GM12878 (cell line): ENCODE measurements at regions not wholly inside any gene's neighbourhood (a gene's known extent, or its start where the extent isn't known, plus 50 kb on each side); places are given as distances from the start of the nearest gene placed in this dataset.

Source experiments
- ATAC-seq: fragments of 200-7000 bp; cut with Tn5 transposase; 3 replicates; pipeline ENCODE4 v1.9.1; 2020; ENCODE audit warnings: mild to moderate bottlenecking, moderate library complexity
- BruUV-seq: library from RNA; stranded (reverse); fragments of 400-500 nt; replicated peaks from 2 replicates; lab custom pipeline; 2021; lab: Mats Ljungman, UMichigan
- CTCF ChIA-PET: fragments of 300-600 bp; sonication (Branson Sonifier 250); formaldehyde crosslinking; extraction: SDS; loops from one replicate; lab custom pipeline; 2021; ENCODE audit warnings: inconsistent platforms; lab: Yijun Ruan, JAX
- POLR2A ChIA-PET: fragments of 350-600 bp; formaldehyde crosslinking; extraction: SDS; loops from one replicate; lab custom pipeline; 2021; ENCODE audit warnings: inconsistent platforms; lab: Charles Lee
- RAD21 ChIA-PET: fragments of 300-600 bp; sonication (Branson Sonifier 250); formaldehyde crosslinking; loops from one replicate; lab custom pipeline; 2023; ENCODE audit warnings: antibody characterized with exemption; ENCODE audit not compliant: unreplicated experiment; lab: Charles Lee
- SMC1A ChIA-PET: fragments of 300-600 bp; sonication (Branson Sonifier 250); formaldehyde crosslinking; loops from one replicate; lab custom pipeline; 2023; ENCODE audit not compliant: unreplicated experiment, uncharacterized antibody; lab: Charles Lee
- DNase-seq: peaks from one replicate; pipeline ENCODE4 v3.0.0-alpha.2; 2011; ENCODE audit warnings: low read depth, low spot score
- FAIRE-seq: peaks from 3 replicates; lab custom pipeline; 2011; peaks lifted over from hg19 to GRCh38; lab: Jason Lieb, UNC
- H2AFZ ChIP-seq: 2 replicates; pipeline ENCODE4 v1.6.0; 2011; ENCODE audit warnings: low read depth, low read length, control low read depth; ENCODE audit not compliant: control insufficient read depth
- H3K27ac ChIP-seq: 2 replicates; pipeline ENCODE4 v1.5.1; 2011; ENCODE audit warnings: control low read depth; ENCODE audit not compliant: control insufficient read depth, insufficient read depth
- H3K27me3 ChIP-seq, 2 experiments: replicated peaks in 1 of 2; 2 replicates each; pipeline versions ENCODE4 v1.6.0 to v1.6.1; 2011; ENCODE audit warnings: low read length in 1 of 2; ENCODE audit not compliant: control insufficient read depth in 2 of 2, insufficient read depth in 2 of 2
- H3K36me3 ChIP-seq, 2 experiments: 2 replicates each; pipeline ENCODE4 v1.5.1; 2011; ENCODE audit warnings: low read length in 1 of 2; ENCODE audit not compliant: control insufficient read depth in 2 of 2, insufficient read depth in 2 of 2
- H3K4me1 ChIP-seq: 2 replicates; pipeline ENCODE4 v1.6.1; 2011; ENCODE audit warnings: mild to moderate bottlenecking, low read length, moderate library complexity, mixed read lengths; ENCODE audit not compliant: control insufficient read depth, insufficient read depth
- H3K4me2 ChIP-seq: 2 replicates; pipeline ENCODE4 v1.6.0; 2011; ENCODE audit warnings: control low read depth; ENCODE audit not compliant: control insufficient read depth, insufficient read depth
- H3K4me3 ChIP-seq: fragments of 200-600 bp; sonication (generic); 2 replicates; pipeline ENCODE4 v1.5.1; 2016
- H3K79me2 ChIP-seq: 2 replicates; pipeline ENCODE4 v1.6.0; 2011; ENCODE audit warnings: low read length; ENCODE audit not compliant: control insufficient read depth, insufficient read depth
- H3K9ac ChIP-seq: 2 replicates; pipeline ENCODE4 v1.8.0; 2011; ENCODE audit warnings: low read length, control low read depth, mixed read lengths; ENCODE audit not compliant: control insufficient read depth, insufficient read depth
- H3K9me3 ChIP-seq: replicated peaks from 3 replicates; pipeline ENCODE4 v1.5.1; 2011; ENCODE audit warnings: mild to moderate bottlenecking, low read length; ENCODE audit not compliant: control insufficient read depth, insufficient read depth
- H4K20me1 ChIP-seq: 2 replicates; pipeline ENCODE4 v1.6.0; 2011; ENCODE audit not compliant: control insufficient read depth, insufficient read depth
- BCLAF1 ChIP-seq: fragments of 450-650 bp; IDR thresholded peaks from 2 replicates; pipeline ENCODE4 v1.6.1; 2017; ENCODE audit warnings: antibody characterized with exemption, mild to moderate bottlenecking, moderate library complexity
- BHLHE40 ChIP-seq, 2 experiments: fragments of 450-650 bp in 1 of 2; IDR thresholded peaks; 2 replicates each; pipeline ENCODE4 v1.6.1; 2011 to 2017; ENCODE audit warnings: low read depth in 2 of 2, borderline replicate concordance in 1 of 2, improper control_type of control experiment in 1 of 2, low read length in 1 of 2, mild to moderate bottlenecking in 1 of 2
- CEBPB ChIP-seq, 2 experiments: fragments of 150-350 bp in 1 of 2; IDR thresholded peaks; 2 replicates each; pipeline ENCODE4 v1.6.1; 2012 to 2014; ENCODE audit warnings: low read depth in 2 of 2, low read length in 2 of 2, borderline replicate concordance in 1 of 2, inconsistent platforms in 1 of 2
- CHD4 ChIP-seq: fragments of 200-600 bp; sonication (generic); IDR thresholded peaks from 2 replicates; pipeline ENCODE4 v1.6.1; 2016; ENCODE audit warnings: mild to moderate bottlenecking
- HDAC6 ChIP-seq: fragments of 200-600 bp; sonication (generic); IDR thresholded peaks from one replicate; pipeline ENCODE4 v1.8.0; 2017; ENCODE audit warnings: antibody characterized with exemption; ENCODE audit not compliant: unreplicated experiment
- KAT2A ChIP-seq: conservative IDR thresholded peaks from 2 replicates; pipeline ENCODE4 v1.6.1; 2011; ENCODE audit warnings: low read depth, low read length; ENCODE audit not compliant: control insufficient read depth
- MYC ChIP-seq: IDR thresholded peaks from 2 replicates; pipeline ENCODE4 v1.6.1; 2011; ENCODE audit warnings: mild to moderate bottlenecking, low read length, moderate library complexity, inconsistent platforms; ENCODE audit not compliant: insufficient read depth, insufficient replicate concordance, insufficient read length, severe bottlenecking
- NR2C2 ChIP-seq: IDR thresholded peaks from 2 replicates; pipeline ENCODE4 v1.6.1; 2011; ENCODE audit warnings: borderline replicate concordance, low read depth; ENCODE audit not compliant: control insufficient read depth, insufficient read length
- NRF1 ChIP-seq: conservative IDR thresholded peaks from 2 replicates; pipeline ENCODE4 v1.6.1; 2011; ENCODE audit warnings: mild to moderate bottlenecking, low read depth, low read length, improper control_type of control experiment
- RELA ChIP-seq: fragments of 450-650 bp; IDR thresholded peaks from 2 replicates; pipeline ENCODE4 v1.8.0; 2014; ENCODE audit warnings: borderline replicate concordance; ENCODE audit not compliant: partially characterized antibody
- ZNF274 ChIP-seq: IDR thresholded peaks from one replicate; pipeline ENCODE4 v1.8.0; 2011; ENCODE audit not compliant: insufficient read length, insufficient read depth
- WGBS: methylation state at CpG from one replicate; pipeline ENCODE4 v1.1.6; 2016; ENCODE audit warnings: low lambda C conversion rate; ENCODE audit not compliant: insufficient replicate concordance, insufficient coverage; ENCODE audit errors: missing lambda C conversion rate; 5-methylcytosine and 5-hydroxymethylcytosine counted together
- in situ Hi-C: fragments of 300-500 bp; cut with MboI; formaldehyde crosslinking; loops from 9 replicates; pipeline ENCODE4 v1.14.3; 2018; ENCODE audit warnings: mixed read lengths
- intact Hi-C: fragments of 100-400 bp; cut with micrococcal nuclease; formaldehyde crosslinking; loops from one replicate; pipeline ENCODE4 v1.14.2; 2022; ENCODE audit not compliant: unreplicated experiment
- TF ChIP-seq, protein P1 (sequence below): IDR thresholded peaks from 2 replicates; pipeline ENCODE4 v1.6.1; 2012; ENCODE audit warnings: mild to moderate bottlenecking, low read depth, low read length
- TF ChIP-seq, protein P2 (sequence below): fragments of 450-650 bp; IDR thresholded peaks from 2 replicates; pipeline ENCODE4 v1.6.1; 2017; ENCODE audit warnings: mild to moderate bottlenecking
- TF ChIP-seq, protein P3 (sequence below): fragments of 450-650 bp; IDR thresholded peaks from 2 replicates; pipeline ENCODE4 v1.6.1; 2014; ENCODE audit warnings: mild to moderate bottlenecking

DNA sequence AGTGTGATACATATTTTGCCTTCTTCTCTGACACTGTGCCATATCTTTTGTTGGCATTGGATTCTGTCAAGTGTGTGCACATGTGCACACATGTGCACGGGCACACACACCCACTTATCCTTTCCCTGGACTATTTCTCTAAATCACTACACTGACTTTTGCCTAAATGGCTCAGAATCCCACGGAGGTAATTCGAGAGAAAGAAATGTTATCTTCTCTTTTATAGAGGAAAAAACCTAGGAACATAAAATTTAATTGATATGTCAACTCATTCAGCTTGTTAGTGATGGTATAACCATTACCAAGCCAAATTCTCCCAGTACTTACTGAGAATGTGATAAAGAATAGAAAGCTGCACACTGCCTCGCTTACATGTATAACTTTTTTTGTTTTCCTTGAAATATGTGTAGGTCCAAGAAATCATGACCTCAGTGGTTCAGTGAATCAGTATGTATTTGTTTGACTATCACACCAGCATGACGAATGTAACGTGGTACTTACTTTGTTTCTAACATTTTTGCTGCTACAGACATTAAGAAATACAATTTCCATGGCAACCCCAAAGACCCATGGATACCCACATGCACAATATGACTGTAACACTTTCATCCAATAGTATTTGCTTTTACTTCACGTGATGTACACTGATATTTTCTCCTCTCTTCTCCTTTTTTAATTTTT is 163.0 kb downstream of the PCDH7 start:
- WGBS = 2% methylated on average over 7 of the region's 7 CpGs
- Histone ChIP-seq H3K4me1 (no peaks in the 10 kb centered on the region), H3K4me3 (no peak overlapping the region), H3K27me3 (no peaks in the 10 kb centered on the region), H3K27ac (no peak overlapping the region), H2AFZ (no peak overlapping the region), H4K20me1 (no peaks in the 10 kb centered on the region), H3K4me2 (no peak overlapping the region), H3K9ac (no peak overlapping the region), H3K9me3 (no peaks in the 10 kb centered on the region), H3K79me2 (no peaks in the 10 kb centered on the region), H3K36me3 (no peaks in the 10 kb centered on the region)
- FAIRE-seq (no peak), ATAC-seq (no peak), DNase-seq (no peak)
- intact Hi-C loops (no loop called here), in situ Hi-C loops (no loop called here)
- CTCF ChIA-PET = no interaction called here
- BruUV-seq = no TSS peak
- SMC1A ChIA-PET = no interaction called here
- POLR2A ChIA-PET = no interaction called here
- RAD21 ChIA-PET = no interaction called here
- TF ChIP-seq ZNF274 = no peak
- TF ChIP-seq, protein P1, sequence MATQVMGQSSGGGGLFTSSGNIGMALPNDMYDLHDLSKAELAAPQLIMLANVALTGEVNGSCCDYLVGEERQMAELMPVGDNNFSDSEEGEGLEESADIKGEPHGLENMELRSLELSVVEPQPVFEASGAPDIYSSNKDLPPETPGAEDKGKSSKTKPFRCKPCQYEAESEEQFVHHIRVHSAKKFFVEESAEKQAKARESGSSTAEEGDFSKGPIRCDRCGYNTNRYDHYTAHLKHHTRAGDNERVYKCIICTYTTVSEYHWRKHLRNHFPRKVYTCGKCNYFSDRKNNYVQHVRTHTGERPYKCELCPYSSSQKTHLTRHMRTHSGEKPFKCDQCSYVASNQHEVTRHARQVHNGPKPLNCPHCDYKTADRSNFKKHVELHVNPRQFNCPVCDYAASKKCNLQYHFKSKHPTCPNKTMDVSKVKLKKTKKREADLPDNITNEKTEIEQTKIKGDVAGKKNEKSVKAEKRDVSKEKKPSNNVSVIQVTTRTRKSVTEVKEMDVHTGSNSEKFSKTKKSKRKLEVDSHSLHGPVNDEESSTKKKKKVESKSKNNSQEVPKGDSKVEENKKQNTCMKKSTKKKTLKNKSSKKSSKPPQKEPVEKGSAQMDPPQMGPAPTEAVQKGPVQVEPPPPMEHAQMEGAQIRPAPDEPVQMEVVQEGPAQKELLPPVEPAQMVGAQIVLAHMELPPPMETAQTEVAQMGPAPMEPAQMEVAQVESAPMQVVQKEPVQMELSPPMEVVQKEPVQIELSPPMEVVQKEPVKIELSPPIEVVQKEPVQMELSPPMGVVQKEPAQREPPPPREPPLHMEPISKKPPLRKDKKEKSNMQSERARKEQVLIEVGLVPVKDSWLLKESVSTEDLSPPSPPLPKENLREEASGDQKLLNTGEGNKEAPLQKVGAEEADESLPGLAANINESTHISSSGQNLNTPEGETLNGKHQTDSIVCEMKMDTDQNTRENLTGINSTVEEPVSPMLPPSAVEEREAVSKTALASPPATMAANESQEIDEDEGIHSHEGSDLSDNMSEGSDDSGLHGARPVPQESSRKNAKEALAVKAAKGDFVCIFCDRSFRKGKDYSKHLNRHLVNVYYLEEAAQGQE = no peak
- TF ChIP-seq MYC = no peak
- TF ChIP-seq, protein P2, sequence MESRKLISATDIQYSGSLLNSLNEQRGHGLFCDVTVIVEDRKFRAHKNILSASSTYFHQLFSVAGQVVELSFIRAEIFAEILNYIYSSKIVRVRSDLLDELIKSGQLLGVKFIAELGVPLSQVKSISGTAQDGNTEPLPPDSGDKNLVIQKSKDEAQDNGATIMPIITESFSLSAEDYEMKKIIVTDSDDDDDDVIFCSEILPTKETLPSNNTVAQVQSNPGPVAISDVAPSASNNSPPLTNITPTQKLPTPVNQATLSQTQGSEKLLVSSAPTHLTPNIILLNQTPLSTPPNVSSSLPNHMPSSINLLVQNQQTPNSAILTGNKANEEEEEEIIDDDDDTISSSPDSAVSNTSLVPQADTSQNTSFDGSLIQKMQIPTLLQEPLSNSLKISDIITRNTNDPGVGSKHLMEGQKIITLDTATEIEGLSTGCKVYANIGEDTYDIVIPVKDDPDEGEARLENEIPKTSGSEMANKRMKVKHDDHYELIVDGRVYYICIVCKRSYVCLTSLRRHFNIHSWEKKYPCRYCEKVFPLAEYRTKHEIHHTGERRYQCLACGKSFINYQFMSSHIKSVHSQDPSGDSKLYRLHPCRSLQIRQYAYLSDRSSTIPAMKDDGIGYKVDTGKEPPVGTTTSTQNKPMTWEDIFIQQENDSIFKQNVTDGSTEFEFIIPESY = no peak
- TF ChIP-seq KAT2A = no peak
- TF ChIP-seq BCLAF1 = no peak
- TF ChIP-seq, protein P3, sequence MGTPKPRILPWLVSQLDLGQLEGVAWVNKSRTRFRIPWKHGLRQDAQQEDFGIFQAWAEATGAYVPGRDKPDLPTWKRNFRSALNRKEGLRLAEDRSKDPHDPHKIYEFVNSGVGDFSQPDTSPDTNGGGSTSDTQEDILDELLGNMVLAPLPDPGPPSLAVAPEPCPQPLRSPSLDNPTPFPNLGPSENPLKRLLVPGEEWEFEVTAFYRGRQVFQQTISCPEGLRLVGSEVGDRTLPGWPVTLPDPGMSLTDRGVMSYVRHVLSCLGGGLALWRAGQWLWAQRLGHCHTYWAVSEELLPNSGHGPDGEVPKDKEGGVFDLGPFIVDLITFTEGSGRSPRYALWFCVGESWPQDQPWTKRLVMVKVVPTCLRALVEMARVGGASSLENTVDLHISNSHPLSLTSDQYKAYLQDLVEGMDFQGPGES = no peak
- TF ChIP-seq CEBPB (IDR thresholded peaks at IDR 0.05; ENCODE audit: borderline replicate concordance in 1 of 2, low read depth in 2 of 2, low read length in 2 of 2) = no peak
- no peak for TF ChIP-seq NRF1
- TF ChIP-seq HDAC6 = no peak
- TF ChIP-seq NR2C2 = no peak
- no peak for TF ChIP-seq CHD4
- no peak for TF ChIP-seq RELA
- TF ChIP-seq BHLHE40 (IDR thresholded peaks at IDR 0.05; ENCODE audit: borderline replicate concordance in 1 of 2, low read depth in 2 of 2, low read length in 1 of 2) = no peak
